ENCODE measurements at regions not wholly inside any gene's neighbourhood (a gene's known extent, or its start where the extent isn't known, plus 50 kb on each side); places are given as distances from the start of the nearest gene placed in this dataset.

DNA sequence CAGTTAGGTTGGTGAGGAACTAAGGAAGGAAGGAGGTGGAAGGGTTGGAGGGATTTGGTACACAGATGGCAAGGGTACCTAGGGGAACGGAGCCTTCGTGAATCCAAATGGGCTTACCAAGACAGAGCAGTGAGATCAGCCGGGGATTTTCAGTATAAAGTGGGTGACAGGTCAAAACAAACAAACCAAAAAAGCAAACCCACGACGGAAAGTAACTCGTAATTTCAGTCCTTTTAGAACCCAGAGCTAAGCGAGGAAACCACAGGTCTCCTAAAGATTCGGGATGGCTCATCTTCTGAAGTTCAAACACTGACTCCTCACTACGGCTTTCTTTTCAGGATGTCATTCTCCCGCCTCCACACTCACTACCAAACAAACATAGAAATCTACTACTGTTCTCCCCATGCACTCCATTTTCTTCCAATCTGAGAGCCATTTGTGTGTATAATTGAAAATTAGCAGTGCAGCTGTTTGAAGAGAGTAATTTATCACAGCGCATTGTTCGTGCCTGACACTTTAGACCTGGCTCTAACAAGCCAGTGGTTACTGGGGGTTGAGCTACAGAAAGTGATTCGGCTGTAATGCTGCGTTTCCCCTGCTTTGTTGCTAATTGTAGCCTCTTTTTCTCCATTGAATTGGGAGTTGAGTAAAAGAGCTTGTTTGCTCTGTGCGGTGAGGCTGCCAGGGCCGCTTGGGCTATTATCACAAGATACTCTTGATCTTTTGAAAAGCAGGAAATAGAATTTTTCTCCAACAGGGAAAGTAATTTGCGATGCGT, 64.7 kb upstream of the CCDC39 start:
- no peak overlapping the region for H2BK120ac ChIP-seq (ENCODE audit: low read depth, low read length, poor library complexity, severe bottlenecking)
- no peak overlapping the region for H2BK5ac ChIP-seq (ENCODE audit: insufficient read length, low read length)
- no peaks in the 10 kb centered on the region for H3K27me3 ChIP-seq (ENCODE audit: insufficient read depth, low read length)
- no peaks in the 10 kb centered on the region for H3K79me2 ChIP-seq (ENCODE audit: insufficient read depth, low read length)
- no peak overlapping the region for H3T11ph ChIP-seq (ENCODE audit: low read length)
- Mint-ChIP-seq H3K27me3 (ENCODE audit: low read depth) (no peaks in the 10 kb centered on the region), H3K27ac (peak overlapping the region in 2 of 3 experiments; percentile 16 to 42; a peak in 3 of 7 replicates), H3K9me3 (no peaks in the 10 kb centered on the region), H3K4me1 (peaks cover 29 to 37% of the 10 kb centered on the region in 2 experiments), H3K36me3 (ENCODE audit: insufficient read depth in 1 of 3, low read depth in 3 of 3) (no peaks in the 10 kb centered on the region), H3K4me3 (no peak overlapping the region)
- no peak overlapping the region for H3K18ac ChIP-seq (ENCODE audit: insufficient read length, low read depth, low read length)
- H3K9ac ChIP-seq (ENCODE audit: extremely low read depth, insufficient read length, low read length) = no peak overlapping the region
- H4K8ac ChIP-seq (replicated peaks; ENCODE audit: insufficient read length, low read depth, low read length) = no peak overlapping the region
- no peak overlapping the region for H3K14ac ChIP-seq (ENCODE audit: insufficient read depth, low read length)
- H2BK15ac ChIP-seq (ENCODE audit: low read depth, low read length) = no peak overlapping the region
- H3K23me2 ChIP-seq (ENCODE audit: insufficient read length, low read depth, low read length, poor library complexity, severe bottlenecking) = no peaks in the 10 kb centered on the region
- WGBS (ENCODE audit: extremely low coverage, insufficient read length, low lambda C conversion rate) = no CpG with 5 or more reads among the region's 18 CpGs
- peak overlapping the region; percentile 86 for H2AFZ ChIP-seq (ENCODE audit: low read length)
- H4K91ac ChIP-seq (ENCODE audit: insufficient read length, low read depth, low read length) = no peak overlapping the region
- no peak overlapping the region for H2BK20ac ChIP-seq (ENCODE audit: low read depth, low read length, poor library complexity, severe bottlenecking)
- no peak overlapping the region for H3K27ac ChIP-seq (ENCODE audit: insufficient read length, low read depth, low read length)
- H3K79me1 ChIP-seq (ENCODE audit: insufficient read depth, low read depth, low read length, poor library complexity, severe bottlenecking) = no peaks in the 10 kb centered on the region
- no peaks in the 10 kb centered on the region for H3K9me3 ChIP-seq (ENCODE audit: control insufficient read depth, low read depth, low read length)
- DNase-seq = no peak
- no peak overlapping the region for H3K56ac ChIP-seq (ENCODE audit: insufficient read length, low read depth, low read length)
- H2BK12ac ChIP-seq (ENCODE audit: insufficient read length, low read depth, low read length) = no peak overlapping the region
- H3K4me1 ChIP-seq (ENCODE audit: insufficient read depth, low read length) = peaks cover 8% of the 10 kb centered on the region; the same call in 1 of the 2 replicates
- H3K23ac ChIP-seq (ENCODE audit: insufficient read length, low read depth, low read length) = no peak overlapping the region
- no peak overlapping the region for H4K5ac ChIP-seq (ENCODE audit: insufficient read length, low read depth, low read length)
- no peaks in the 10 kb centered on the region for H4K20me1 ChIP-seq (ENCODE audit: control insufficient read depth, insufficient read depth, insufficient read length)
- TF ChIP-seq, protein P1, sequence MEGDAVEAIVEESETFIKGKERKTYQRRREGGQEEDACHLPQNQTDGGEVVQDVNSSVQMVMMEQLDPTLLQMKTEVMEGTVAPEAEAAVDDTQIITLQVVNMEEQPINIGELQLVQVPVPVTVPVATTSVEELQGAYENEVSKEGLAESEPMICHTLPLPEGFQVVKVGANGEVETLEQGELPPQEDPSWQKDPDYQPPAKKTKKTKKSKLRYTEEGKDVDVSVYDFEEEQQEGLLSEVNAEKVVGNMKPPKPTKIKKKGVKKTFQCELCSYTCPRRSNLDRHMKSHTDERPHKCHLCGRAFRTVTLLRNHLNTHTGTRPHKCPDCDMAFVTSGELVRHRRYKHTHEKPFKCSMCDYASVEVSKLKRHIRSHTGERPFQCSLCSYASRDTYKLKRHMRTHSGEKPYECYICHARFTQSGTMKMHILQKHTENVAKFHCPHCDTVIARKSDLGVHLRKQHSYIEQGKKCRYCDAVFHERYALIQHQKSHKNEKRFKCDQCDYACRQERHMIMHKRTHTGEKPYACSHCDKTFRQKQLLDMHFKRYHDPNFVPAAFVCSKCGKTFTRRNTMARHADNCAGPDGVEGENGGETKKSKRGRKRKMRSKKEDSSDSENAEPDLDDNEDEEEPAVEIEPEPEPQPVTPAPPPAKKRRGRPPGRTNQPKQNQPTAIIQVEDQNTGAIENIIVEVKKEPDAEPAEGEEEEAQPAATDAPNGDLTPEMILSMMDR (conservative IDR thresholded peaks at IDR 0.05) = no peak
- H3K4me2 ChIP-seq (ENCODE audit: insufficient read depth, insufficient read length, low read length) = no peak overlapping the region
- no peak overlapping the region for H3K4ac ChIP-seq (ENCODE audit: low read depth, low read length)
- H2AK5ac ChIP-seq (ENCODE audit: insufficient read length, low read length) = no peak overlapping the region
